Glutamatergic neuron (in vitro differentiated cells): ENCODE measurements at regions not wholly inside any gene's neighbourhood (a gene's known extent, or its start where the extent isn't known, plus 50 kb on each side); places are given as distances from the start of the nearest gene placed in this dataset.

ENCODE experiments used
- DNase-seq: peaks from one replicate; pipeline ENCODE4 v3.0.0; 2022
- H3K27ac Mint-ChIP-seq: one replicate; pipeline ENCODE4 v1.8.0; 2020; ENCODE audit warnings: mild to moderate bottlenecking, mixed read lengths, inconsistent platforms; ENCODE audit not compliant: unreplicated experiment
- H3K27me3 Mint-ChIP-seq: one replicate; pipeline ENCODE4 v1.8.0; 2020; ENCODE audit warnings: mild to moderate bottlenecking, moderate library complexity, mixed read lengths, inconsistent platforms; ENCODE audit not compliant: unreplicated experiment
- H3K36me3 Mint-ChIP-seq: one replicate; pipeline ENCODE4 v1.8.0; 2020; ENCODE audit warnings: mild to moderate bottlenecking, mixed read lengths, inconsistent platforms; ENCODE audit not compliant: unreplicated experiment
- H3K4me1 Mint-ChIP-seq: one replicate; pipeline ENCODE4 v1.8.0; 2020; ENCODE audit warnings: mild to moderate bottlenecking, low read depth, mixed read lengths, inconsistent platforms; ENCODE audit not compliant: unreplicated experiment
- H3K4me3 Mint-ChIP-seq: one replicate; pipeline ENCODE4 v1.8.0; 2020; ENCODE audit warnings: mild to moderate bottlenecking, mixed read lengths, inconsistent platforms; ENCODE audit not compliant: unreplicated experiment
- H3K9me3 Mint-ChIP-seq: one replicate; pipeline ENCODE4 v1.8.0; 2020; ENCODE audit warnings: mild to moderate bottlenecking, moderate library complexity, mixed read lengths, inconsistent platforms; ENCODE audit not compliant: unreplicated experiment
- CTCF ChIP-seq: fragments of 200-600 bp; sonication (generic); IDR thresholded peaks from one replicate; pipeline ENCODE4 v1.5.0; 2021; ENCODE audit not compliant: partially characterized antibody, unreplicated experiment

- H3K4me3 Mint-ChIP-seq = no peak overlapping the region
- no peak for DNase-seq
- H3K4me1 Mint-ChIP-seq = no peaks in the 10 kb centered on the region
- no peak overlapping the region for H3K27ac Mint-ChIP-seq
- TF ChIP-seq CTCF = no peak
- no peaks in the 10 kb centered on the region for H3K36me3 Mint-ChIP-seq
- no peaks in the 10 kb centered on the region for H3K27me3 Mint-ChIP-seq
- H3K9me3 Mint-ChIP-seq = no peaks in the 10 kb centered on the region
Measured at GRCh38 chr13:72590091-72590740, 137.2 kb downstream of the MZT1 start.

GRCh38 chr13:72586518-72586917 lies 140.9 kb downstream of the MZT1 start:
- DNase-seq = no peak
- TF ChIP-seq CTCF = no peak
- no peaks in the 10 kb centered on the region for H3K27me3 Mint-ChIP-seq
- H3K9me3 Mint-ChIP-seq = no peaks in the 10 kb centered on the region
- no peaks in the 10 kb centered on the region for H3K4me1 Mint-ChIP-seq
- no peak overlapping the region for H3K27ac Mint-ChIP-seq
- H3K4me3 Mint-ChIP-seq = no peak overlapping the region
- no peaks in the 10 kb centered on the region for H3K36me3 Mint-ChIP-seq

- H3K4me3 Mint-ChIP-seq = no peak overlapping the region
- no peak overlapping the region for H3K27ac Mint-ChIP-seq
- no peak for DNase-seq
- no peaks in the 10 kb centered on the region for H3K4me1 Mint-ChIP-seq
- TF ChIP-seq CTCF = no peak
- H3K9me3 Mint-ChIP-seq = no peaks in the 10 kb centered on the region
- H3K27me3 Mint-ChIP-seq = no peaks in the 10 kb centered on the region
- H3K36me3 Mint-ChIP-seq = no peaks in the 10 kb centered on the region
Measured at GRCh38 chr13:72585254-72585653, 142.2 kb downstream of the MZT1 start.

GRCh38 chr13:72571191-72571590 lies 156.2 kb downstream of the MZT1 start:
- Mint-ChIP-seq H3K4me3 (no peak overlapping the region), H3K36me3 (peaks cover 8% of the 10 kb centered on the region), H3K27ac (peak overlapping the region; percentile 72), H3K4me1 (peaks cover 6% of the 10 kb centered on the region), H3K9me3 (no peaks in the 10 kb centered on the region), H3K27me3 (peaks cover 2% of the 10 kb centered on the region)
- no peak for DNase-seq
- TF ChIP-seq CTCF = no peak

GRCh38 chr13:72570019-72570418 lies 157.4 kb downstream of the MZT1 start:
- TF ChIP-seq CTCF = no peak
- DNase-seq = no peak
- Mint-ChIP-seq H3K27ac (no peak overlapping the region), H3K4me1 (peaks cover 6% of the 10 kb centered on the region), H3K4me3 (no peak overlapping the region), H3K27me3 (peaks cover 2% of the 10 kb centered on the region), H3K36me3 (no peaks in the 10 kb centered on the region), H3K9me3 (no peaks in the 10 kb centered on the region)
